GM21515 (cell line): ENCODE measurements at regions not wholly inside any gene's neighbourhood (a gene's known extent, or its start where the extent isn't known, plus 50 kb on each side); places are given as distances from the start of the nearest gene placed in this dataset.

Experiments
- ATAC-seq: cut with Tn5 transposase; IDR thresholded peaks from one replicate; pipeline ENCODE4 v1.9.1; 2021; ENCODE audit not compliant: unreplicated experiment

DNA sequence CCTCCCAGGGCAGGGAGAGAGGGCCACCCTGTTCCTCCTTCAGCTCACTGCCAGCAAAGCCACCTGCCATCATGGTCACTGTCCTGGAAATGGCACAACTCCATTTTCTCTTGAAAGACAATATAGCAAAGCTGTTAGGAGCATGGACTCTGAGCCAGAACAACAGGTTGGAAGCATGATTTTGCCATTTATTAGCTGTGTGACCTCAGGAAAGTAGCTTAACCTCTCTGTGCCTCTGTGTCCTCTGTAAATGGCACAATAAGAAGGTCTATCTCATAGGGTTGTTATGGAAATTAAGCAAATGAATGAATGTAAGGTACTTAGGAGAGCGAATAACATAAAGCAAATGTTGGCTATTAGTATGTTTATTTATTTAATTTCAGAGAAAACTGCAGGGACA, 730.4 kb upstream of the ID2 start:
- ATAC-seq: no peak

DNA sequence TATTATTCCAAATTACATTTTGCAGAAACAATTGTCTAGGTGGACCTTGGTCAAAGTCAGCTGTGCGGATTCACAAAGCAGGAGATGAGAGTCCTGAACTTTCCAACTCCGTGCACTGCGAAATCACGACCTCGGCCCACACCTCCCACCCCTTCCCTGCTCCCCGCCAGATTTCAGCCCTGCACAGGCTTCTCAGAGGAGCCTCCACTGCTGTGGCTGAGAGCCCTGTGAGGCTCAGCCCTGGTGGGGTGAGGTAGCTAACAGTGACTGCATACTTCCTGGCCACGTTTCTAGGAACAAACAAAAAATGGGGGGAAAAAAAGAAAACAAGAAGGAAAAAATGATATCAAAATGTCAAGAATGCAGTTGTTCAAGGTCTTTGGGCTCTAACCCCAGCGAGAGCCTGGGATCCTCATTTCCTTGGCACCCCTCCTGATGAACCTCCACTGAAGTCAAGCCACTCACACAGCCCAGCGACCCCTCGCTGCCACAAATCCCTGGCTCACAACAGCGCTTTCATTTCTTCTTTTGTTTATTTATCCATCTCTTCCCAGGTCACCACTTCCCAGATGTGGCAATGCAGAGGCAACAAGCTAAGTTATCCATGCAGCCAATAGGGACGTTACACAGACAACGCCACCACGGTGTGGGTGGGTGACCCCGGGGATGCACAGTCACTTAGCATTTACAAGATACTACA, 729.7 kb upstream of the ID2 start:
- no peak for ATAC-seq

GRCh38 chr2:7953195-7953594, 728.7 kb upstream of the ID2 start:
- ATAC-seq: no peak

DNA sequence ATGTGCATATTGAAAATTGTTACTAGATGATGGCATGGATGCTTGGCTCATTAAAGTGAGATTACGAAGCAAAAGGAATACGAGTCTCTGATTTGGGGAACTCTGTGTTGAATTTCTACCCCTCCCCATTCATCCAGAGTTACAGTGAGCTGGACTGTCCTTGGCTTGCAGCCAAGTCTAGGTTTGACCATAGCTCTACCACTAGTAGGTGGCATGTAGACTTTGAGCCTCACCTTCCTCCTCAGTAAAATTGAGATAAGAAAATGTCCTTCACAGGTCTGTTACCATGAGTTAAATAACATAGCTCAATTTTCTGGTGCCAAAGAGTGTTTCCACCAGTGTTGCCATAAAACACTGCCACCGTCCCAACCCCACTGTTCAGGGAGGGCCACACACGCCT, 727.6 kb upstream of the ID2 start:
- no peak for ATAC-seq

GRCh38 chr2:7956126-7956689, 725.6 kb upstream of the ID2 start:
- no peak for ATAC-seq

GRCh38 chr2:7961550-7961949, 720.3 kb upstream of the ID2 start:
- no peak for ATAC-seq

- no peak for ATAC-seq
Measured at GRCh38 chr2:7962161-7962560, 719.7 kb upstream of the ID2 start.

GRCh38 chr2:7963787-7964186, 718.1 kb upstream of the ID2 start:
- ATAC-seq: no peak

GRCh38 chr2:7966032-7966431, 715.8 kb upstream of the ID2 start:
- no peak for ATAC-seq

- no peak for ATAC-seq
Measured at GRCh38 chr2:7967707-7968405, 714.0 kb upstream of the ID2 start.

DNA sequence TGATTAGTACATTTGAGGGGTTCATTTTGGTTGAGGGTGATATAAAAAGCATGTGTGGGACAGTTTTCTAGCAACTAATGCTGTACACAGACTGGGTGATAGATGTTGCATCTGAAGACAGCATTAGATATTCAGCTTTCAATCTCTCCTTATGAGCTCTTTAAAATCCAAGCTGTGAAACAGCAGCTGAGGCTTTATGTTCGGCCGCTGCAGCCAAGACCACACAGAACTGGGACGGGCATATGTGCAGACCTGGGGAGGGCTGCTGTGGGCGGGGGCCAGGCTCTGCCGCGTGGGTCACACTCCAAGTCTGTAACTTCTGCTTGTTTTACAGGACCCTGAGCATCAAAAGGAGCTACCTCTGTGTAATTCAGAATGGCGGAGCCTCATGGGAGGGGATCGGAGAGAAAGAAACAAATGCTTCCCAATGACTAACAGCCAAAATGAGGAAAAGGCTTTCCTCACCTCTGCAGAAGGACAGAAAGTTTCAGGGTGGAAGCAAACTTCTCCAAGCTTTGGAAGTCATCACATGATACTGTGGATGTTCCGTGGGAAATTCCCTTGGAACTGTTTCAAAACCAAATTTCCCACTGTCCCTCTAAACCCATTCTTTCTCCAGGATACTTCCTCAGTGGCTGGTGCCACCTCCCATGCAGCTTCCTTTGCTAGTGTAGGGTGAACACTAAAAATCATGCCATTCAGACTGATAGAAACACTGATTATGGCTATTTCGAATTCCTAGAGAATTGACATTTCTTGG, 711.9 kb upstream of the ID2 start:
- ATAC-seq: no peak

DNA sequence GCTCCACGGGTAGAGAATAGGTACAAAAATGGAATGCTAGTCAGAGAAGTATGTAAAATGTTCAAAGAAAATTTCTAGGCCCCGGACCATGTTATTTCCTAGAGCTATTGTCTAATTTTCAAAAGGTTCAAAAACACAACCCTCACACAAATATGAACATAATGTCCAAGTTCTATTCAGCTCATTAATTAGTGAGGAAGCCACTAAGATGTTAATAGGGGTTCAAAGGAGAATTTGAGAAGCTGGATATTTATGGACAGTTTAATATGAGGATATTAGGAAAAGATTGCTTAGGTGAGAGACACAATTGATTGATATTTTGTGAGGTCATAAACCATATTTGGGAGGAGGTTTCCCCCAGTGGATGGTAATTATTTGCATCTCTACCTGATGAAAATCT, 710.6 kb upstream of the ID2 start:
- no peak for ATAC-seq

GRCh38 chr2:7971841-7972240, 710.0 kb upstream of the ID2 start:
- no peak for ATAC-seq

DNA sequence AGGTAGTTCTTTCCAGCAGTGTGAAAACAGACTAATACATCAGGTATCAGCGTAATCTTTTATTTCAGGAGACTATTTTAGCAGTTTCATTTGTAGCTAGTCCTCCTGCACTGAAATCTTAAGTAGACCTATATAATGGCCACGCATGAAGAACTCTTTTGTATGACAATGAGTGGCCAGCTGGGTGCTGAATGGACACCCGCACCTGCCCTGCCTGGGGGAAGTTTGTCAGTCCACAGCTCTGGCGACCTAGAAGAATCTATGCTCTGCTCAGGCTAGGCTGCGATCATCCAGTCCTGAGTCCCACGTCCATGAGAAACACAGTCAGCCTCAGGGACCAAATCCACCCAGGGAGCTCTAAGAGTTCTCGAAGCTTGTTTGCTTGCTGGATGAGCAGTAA, 709.2 kb upstream of the ID2 start:
- no peak for ATAC-seq

- ATAC-seq: no peak
Measured at GRCh38 chr2:7973801-7974480, 707.9 kb upstream of the ID2 start.

DNA sequence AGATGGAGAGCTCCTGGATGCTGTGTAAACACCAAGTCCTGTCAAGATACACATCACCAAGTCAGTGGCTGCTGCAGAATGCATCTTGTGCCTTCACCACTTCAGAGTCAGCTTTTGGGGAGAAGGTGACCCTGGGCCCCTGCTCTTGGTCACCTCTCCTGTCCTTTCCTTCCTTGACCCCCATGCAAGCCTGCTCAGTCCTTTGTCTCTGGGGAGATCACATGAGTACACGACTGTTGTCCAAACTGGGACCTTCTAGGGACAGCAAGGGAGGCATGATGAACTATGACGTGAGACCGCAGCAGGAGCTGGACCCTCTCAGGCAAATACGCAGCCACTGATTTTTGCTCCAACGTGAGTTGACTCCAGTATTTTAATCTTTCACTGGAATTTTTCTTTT, 706.9 kb upstream of the ID2 start:
- ATAC-seq: no peak

GRCh38 chr2:7976206-7976605, 705.6 kb upstream of the ID2 start:
- no peak for ATAC-seq

GRCh38 chr2:7977981-7978380, 703.9 kb upstream of the ID2 start:
- no peak for ATAC-seq

- ATAC-seq: no peak
Measured at GRCh38 chr2:7982054-7982453, 699.8 kb upstream of the ID2 start.

DNA sequence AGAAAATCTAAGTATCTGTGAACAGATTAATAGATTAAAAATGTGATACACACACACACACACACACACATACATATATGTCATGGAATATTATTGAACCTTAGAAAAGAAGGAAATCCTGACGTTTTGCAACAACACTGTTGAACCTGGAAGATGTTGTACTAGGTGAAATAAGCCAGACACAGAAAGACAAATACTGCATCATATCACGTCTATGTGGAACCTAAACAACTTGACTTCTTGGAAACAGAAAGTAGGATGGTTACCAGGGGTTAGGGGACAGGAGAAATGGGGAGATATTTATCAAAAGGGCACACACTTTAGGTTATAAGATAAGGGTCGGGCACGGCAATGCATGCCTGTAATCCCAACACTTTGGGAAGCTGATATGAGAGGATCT, 698.4 kb upstream of the ID2 start:
- no peak for ATAC-seq

DNA sequence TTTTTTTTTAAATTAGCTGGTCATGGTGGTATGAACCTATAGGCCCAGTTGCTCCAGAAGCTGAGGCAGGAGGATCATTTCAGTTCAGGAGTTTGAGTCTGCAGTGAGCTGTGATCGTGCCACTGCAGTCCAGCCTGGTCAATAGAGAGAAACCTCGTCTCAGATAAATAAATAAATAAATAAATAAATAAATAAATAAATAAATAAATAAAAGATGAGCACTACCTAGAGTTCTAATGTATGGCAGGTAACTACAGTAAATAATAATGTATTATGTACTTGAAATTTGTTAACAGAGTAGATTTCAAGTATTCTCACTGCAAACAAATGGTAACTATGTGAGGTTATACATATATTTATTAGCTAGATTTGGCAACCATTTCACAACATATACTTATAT, 697.9 kb upstream of the ID2 start:
- no peak for ATAC-seq
